HFF-Myc (cell line): ENCODE measurements at regions not wholly inside any gene's neighbourhood (a gene's known extent, or its start where the extent isn't known, plus 50 kb on each side); places are given as distances from the start of the nearest gene placed in this dataset.
"Not testable (repeated sequence)": the region's sequence is repeated elsewhere in the genome, so short reads cannot be mapped to it uniquely, and the experiment has no call there.

Experiments used
- DNase-seq: peaks from one replicate; pipeline ENCODE4 v3.0.0-alpha.2; 2011; ENCODE audit warnings: low read depth; ENCODE audit errors: extremely low read depth
- H3K4me3 ChIP-seq: replicated peaks from 2 replicates; pipeline ENCODE4 v1.5.1; 2011; ENCODE audit warnings: low read depth, mild to moderate bottlenecking, control low read depth, low read length
- CTCF ChIP-seq: IDR thresholded peaks from 2 replicates; pipeline ENCODE4 v1.5.1; 2012; ENCODE audit warnings: mild to moderate bottlenecking, low read depth, low read length, control low read depth; ENCODE audit errors: missing control alignments

DNA sequence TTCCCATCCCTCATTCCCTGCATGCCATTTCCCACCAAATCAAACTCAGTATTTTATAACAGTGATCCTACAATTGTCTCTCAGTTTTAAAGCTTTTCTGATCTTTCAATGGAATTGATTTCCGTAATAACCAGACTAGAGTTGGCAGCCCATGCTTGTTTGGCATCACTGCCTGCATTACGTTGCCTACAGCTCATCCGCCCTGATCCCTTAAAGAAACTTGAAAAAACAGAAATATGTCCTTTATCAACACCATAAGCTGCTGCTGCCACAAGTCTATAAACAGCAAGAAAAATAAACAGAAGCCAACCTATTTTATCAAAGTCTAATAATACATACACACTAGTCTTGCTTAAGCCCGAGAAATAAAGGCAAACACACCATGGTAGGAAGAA, 331.0 kb downstream of the METTL4 start:
- no peak for TF ChIP-seq CTCF
- no peak for DNase-seq
- H3K4me3 ChIP-seq = no peak overlapping the region

GRCh38 chr18:2244641-2245040, 326.7 kb downstream of the METTL4 start:
- DNase-seq = no peak
- H3K4me3 ChIP-seq = no peak overlapping the region
- no peak for TF ChIP-seq CTCF

DNA sequence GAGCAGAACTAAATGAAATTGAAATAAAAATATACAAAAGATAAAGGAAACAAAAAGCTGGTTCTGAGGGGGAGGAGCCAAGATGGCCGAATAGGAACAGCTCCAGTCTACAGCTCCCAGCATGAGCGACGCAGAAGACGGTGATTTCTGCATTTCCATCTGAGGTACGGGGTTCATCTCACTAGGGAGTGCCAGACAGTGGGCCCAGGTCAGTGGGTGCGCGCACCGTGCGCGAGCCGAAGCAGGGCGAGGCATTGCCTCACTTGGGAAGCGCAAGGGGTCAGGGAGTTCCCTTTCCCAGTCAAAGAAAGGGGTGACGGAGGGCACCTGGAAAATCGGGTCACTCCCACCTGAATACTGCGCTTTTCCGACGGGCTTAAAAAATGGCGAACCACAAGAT, 324.2 kb downstream of the METTL4 start:
- not testable (repeated sequence) for DNase-seq, H3K4me3 ChIP-seq

DNA sequence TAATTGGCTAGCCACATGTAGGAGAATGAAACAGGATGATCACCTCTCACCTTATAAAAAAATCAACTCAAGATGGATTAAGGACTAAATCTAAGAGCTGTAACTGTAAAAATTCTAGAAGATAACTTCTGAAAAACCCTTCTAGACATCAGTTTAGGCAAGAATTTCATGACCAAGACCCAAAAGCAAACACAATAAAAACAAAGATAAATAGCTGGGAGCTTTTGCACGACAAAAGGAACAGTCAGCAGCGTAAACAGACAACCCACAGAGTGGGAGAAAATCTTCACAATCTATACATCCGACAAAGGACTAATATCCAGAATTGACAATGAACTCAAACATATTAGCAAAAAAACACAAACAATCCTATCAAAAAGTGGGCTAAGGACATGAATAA, 316.3 kb downstream of the METTL4 start:
- TF ChIP-seq CTCF = no peak
- H3K4me3 ChIP-seq = no peak overlapping the region
- no peak for DNase-seq

DNA sequence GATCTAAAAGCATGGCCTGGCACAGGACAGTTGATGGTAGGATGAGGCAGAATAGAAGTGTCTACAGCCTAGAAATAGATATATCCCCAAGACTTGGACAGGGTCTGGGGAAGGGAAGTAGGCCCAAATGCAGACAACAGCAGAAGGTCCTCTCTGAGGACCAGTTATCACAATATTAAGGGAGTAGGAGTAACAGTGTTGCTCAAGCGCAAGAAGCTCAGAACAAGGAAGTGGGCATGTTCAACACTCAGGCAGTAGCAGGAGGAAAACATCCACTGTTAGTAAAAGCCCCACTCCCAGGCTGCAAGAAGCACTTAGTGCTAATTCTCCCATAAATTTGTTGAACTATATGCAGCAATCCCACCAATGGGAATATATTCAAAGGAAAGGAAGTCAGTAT, 314.7 kb downstream of the METTL4 start:
- no peak for TF ChIP-seq CTCF
- no peak overlapping the region for H3K4me3 ChIP-seq
- DNase-seq = no peak

DNA sequence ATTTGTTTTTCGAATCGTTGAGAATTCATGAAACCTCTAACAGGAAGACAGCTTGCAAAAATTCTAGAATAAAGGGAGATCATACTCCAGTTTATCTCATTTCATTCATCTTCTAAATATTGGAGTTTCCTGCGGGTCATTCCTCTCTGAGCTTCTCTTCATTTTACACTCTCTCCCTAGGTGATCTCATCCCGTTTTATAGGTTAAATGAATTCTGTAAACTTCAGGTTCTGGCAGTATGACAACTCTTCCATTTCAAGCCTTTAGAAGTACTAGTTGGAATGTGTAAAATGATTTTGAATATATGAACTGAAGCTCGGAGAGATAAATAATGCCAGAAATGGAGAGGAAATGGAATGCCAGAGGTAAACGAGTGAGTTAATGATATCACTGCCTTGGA, 312.4 kb downstream of the METTL4 start:
- H3K4me3 ChIP-seq = no peak overlapping the region
- TF ChIP-seq CTCF = no peak
- no peak for DNase-seq

GRCh38 chr18:2263303-2263890, 307.9 kb downstream of the METTL4 start:
- no peak overlapping the region for H3K4me3 ChIP-seq
- no peak for DNase-seq
- no peak for TF ChIP-seq CTCF
